B cell (primary cell): ENCODE measurements at regions not wholly inside any gene's neighbourhood (a gene's known extent, or its start where the extent isn't known, plus 50 kb on each side); places are given as distances from the start of the nearest gene placed in this dataset.

ENCODE experiments used
- ATAC-seq: fragments of 200-7000 bp; cut with Tn5 transposase; one replicate; pipeline ENCODE4 v1.10.0; 2021; ENCODE audit warnings: low read depth, mild to moderate bottlenecking, moderate number of reproducible peaks, moderate library complexity
- CTCF ChIA-PET: fragments of 350-600 bp; sonication (Branson Sonifier 250); formaldehyde crosslinking; loops from one replicate; lab custom pipeline; 2021; ENCODE audit warnings: antibody characterized with exemption, inconsistent platforms; lab: Charles Lee
- POLR2A ChIA-PET: fragments of 350-600 bp; sonication (Branson Sonifier 250); formaldehyde crosslinking; loops from one replicate; lab custom pipeline; 2021; ENCODE audit warnings: antibody characterized with exemption; lab: Charles Lee
- DNase-seq: peaks from one replicate; pipeline ENCODE4 v3.0.0; 2013
- H2AFZ ChIP-seq: 2 replicates; pipeline ENCODE4 v1.6.1; 2012; ENCODE audit warnings: mild to moderate bottlenecking, low read depth, low read length; ENCODE audit not compliant: insufficient read depth, poor library complexity, severe bottlenecking
- H3K27ac ChIP-seq, 2 donors: 1 replicate in 1 of 2; 2 replicates in 1 of 2; pipeline ENCODE4 v1.5.1; 2012 to 2013; ENCODE audit warnings: low read length in 2 of 2, mild to moderate bottlenecking in 2 of 2, moderate library complexity in 1 of 2
- H3K27me3 ChIP-seq, 4 experiments: fragments of 200-600 bp in 1 of 4; sonication (generic) in 1 of 4; replicated peaks in 1 of 4; 1 replicate in 2 of 4; 2 replicates in 2 of 4; pipeline versions ENCODE4 v1.6.1 to v1.7.0; 2013 to 2016; ENCODE audit warnings: low read length in 3 of 4, mild to moderate bottlenecking in 2 of 4, mixed read lengths in 1 of 4, moderate library complexity in 1 of 4; ENCODE audit not compliant: insufficient read depth in 4 of 4, control insufficient read depth in 3 of 4; ENCODE audit errors: control extremely low read depth in 1 of 4
- H3K36me3 ChIP-seq, 2 experiments: replicated peaks in 1 of 2; 1 replicate in 1 of 2; 2 replicates in 1 of 2; pipeline versions ENCODE4 v1.6.1 to v1.7.1; 2013; ENCODE audit warnings: low read length in 1 of 2; ENCODE audit not compliant: insufficient read depth in 2 of 2, control insufficient read depth in 1 of 2; ENCODE audit errors: control extremely low read depth in 1 of 2, extremely low read depth in 1 of 2
- H3K4me1 ChIP-seq, 2 donors: fragments of 200-600 bp in 1 of 2; sonication (generic) in 1 of 2; 1 replicate in 1 of 2; 2 replicates in 1 of 2; pipeline versions ENCODE4 v1.5.1 to v1.6.1; 2013 to 2017; ENCODE audit warnings: low read length in 2 of 2; ENCODE audit not compliant: control insufficient read depth in 2 of 2, insufficient read depth in 2 of 2
- H3K4me2 ChIP-seq: replicated peaks from 2 replicates; pipeline ENCODE3; 2012; ENCODE audit warnings: mild to moderate bottlenecking, low read depth, low read length; ENCODE audit not compliant: poor library complexity, severe bottlenecking
- H3K4me3 ChIP-seq, 5 experiments: fragments of 200-600 bp in 1 of 5; sonication (generic) in 1 of 5; 1 replicate in 3 of 5; 2 replicates in 2 of 5; pipeline versions ENCODE4 v1.5.1 to v1.7.0; 2011 to 2016; ENCODE audit warnings: low read length in 4 of 5, mild to moderate bottlenecking in 4 of 5, low read depth in 2 of 5, control low read depth in 1 of 5, moderate library complexity in 1 of 5; ENCODE audit not compliant: insufficient read depth in 1 of 5; ENCODE audit errors: control extremely low read depth in 1 of 5, extremely low read depth in 1 of 5
- H3K79me2 ChIP-seq: fragments of 200-600 bp; sonication (generic); one replicate; pipeline ENCODE4 v1.6.0; 2016; ENCODE audit warnings: low read length; ENCODE audit not compliant: control insufficient read depth, insufficient read depth
- H3K9ac ChIP-seq: fragments of 200-600 bp; sonication (generic); 2 replicates; pipeline ENCODE4 v1.6.1; 2017; ENCODE audit warnings: mild to moderate bottlenecking, low read length, moderate library complexity
- H3K9me3 ChIP-seq, 3 donors: one replicate each; pipeline versions ENCODE4 v1.6.1 to v1.7.1; 2013; ENCODE audit warnings: low read length in 2 of 3; ENCODE audit not compliant: control insufficient read depth in 2 of 3, insufficient read depth in 1 of 3; ENCODE audit errors: control extremely low read depth in 1 of 3
- H4K20me1 ChIP-seq: 2 replicates; pipeline ENCODE4 v1.6.0; 2012; ENCODE audit warnings: mild to moderate bottlenecking, low read length; ENCODE audit not compliant: insufficient read depth, control insufficient read depth, poor library complexity, severe bottlenecking
- H3K27ac Mint-ChIP-seq: one replicate; pipeline ENCODE4 v1.8.0; 2021; ENCODE audit warnings: mixed read lengths
- H3K27me3 Mint-ChIP-seq: one replicate; pipeline ENCODE4 v1.8.0; 2021; ENCODE audit warnings: mixed read lengths
- H3K4me1 Mint-ChIP-seq: one replicate; pipeline ENCODE4 v1.8.0; 2021; ENCODE audit warnings: mixed read lengths
- H3K4me3 Mint-ChIP-seq: one replicate; pipeline ENCODE4 v1.8.0; 2021; ENCODE audit warnings: mixed read lengths
- H3K9me3 Mint-ChIP-seq: one replicate; pipeline ENCODE4 v1.8.0; 2022; ENCODE audit warnings: mixed read lengths; ENCODE audit not compliant: insufficient read depth
- EZH2 ChIP-seq: IDR thresholded peaks from 2 replicates; pipeline ENCODE4 v1.6.1; 2012; ENCODE audit warnings: borderline replicate concordance, low read depth, mild to moderate bottlenecking, moderate library complexity, low read length; ENCODE audit not compliant: insufficient read depth, poor library complexity, severe bottlenecking
- WGBS: methylation state at CpG from one replicate; pipeline ENCODE4 v1.1.5; 2013; ENCODE audit warnings: missing lambda C conversion rate; ENCODE audit not compliant: insufficient coverage; 5-methylcytosine and 5-hydroxymethylcytosine counted together
- intact Hi-C: fragments of 100-400 bp; cut with micrococcal nuclease; formaldehyde crosslinking; loops from one replicate; pipeline ENCODE4 v1.10.0; 2022
- TF ChIP-seq, protein P1 (sequence below): fragments of 200-600 bp; IDR thresholded peaks from one replicate; pipeline ENCODE4 v1.8.0; 2022; ENCODE audit warnings: antibody characterized with exemption, mild to moderate bottlenecking

DNA sequence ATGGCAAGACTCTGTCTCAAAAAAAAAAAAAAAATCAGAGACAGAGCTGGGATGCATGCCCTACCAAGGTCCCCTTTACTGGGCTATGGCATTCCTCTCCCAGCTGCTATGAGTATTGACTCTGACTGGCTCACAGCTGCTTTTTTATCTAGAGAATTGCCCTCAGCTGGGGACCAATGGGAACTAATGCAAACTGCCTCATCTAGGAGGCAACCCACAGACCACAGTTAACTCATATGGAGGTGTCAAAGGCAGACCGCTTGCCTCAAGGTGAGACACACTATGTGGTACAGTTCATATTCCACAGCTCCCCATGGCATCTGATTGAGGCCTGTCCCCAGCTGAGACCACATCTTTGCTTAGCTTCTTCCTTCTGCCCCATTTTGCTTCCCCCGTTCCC lies 183.5 kb upstream of the EOMES start:
- Histone ChIP-seq H2AFZ (no peak overlapping the region), H3K9me3 (no peaks in the 10 kb centered on the region), H3K9ac (no peak overlapping the region), H3K27ac (no peak overlapping the region), H3K4me1 (no peaks in the 10 kb centered on the region), H3K4me2 (no peak overlapping the region), H3K4me3 (no peak overlapping the region), H3K79me2 (no peaks in the 10 kb centered on the region), H4K20me1 (no peaks in the 10 kb centered on the region), H3K27me3 (peaks cover 0 to 4% (median 0%) of the 10 kb centered on the region in 4 experiments), H3K36me3 (no peaks in the 10 kb centered on the region)
- ATAC-seq (no peak), DNase-seq (no peak)
- ChIA-PET CTCF (no interaction called here), POLR2A (no interaction called here)
- WGBS = 88% methylated on average over 1 of the region's 2 CpGs
- TF ChIP-seq, protein P1, sequence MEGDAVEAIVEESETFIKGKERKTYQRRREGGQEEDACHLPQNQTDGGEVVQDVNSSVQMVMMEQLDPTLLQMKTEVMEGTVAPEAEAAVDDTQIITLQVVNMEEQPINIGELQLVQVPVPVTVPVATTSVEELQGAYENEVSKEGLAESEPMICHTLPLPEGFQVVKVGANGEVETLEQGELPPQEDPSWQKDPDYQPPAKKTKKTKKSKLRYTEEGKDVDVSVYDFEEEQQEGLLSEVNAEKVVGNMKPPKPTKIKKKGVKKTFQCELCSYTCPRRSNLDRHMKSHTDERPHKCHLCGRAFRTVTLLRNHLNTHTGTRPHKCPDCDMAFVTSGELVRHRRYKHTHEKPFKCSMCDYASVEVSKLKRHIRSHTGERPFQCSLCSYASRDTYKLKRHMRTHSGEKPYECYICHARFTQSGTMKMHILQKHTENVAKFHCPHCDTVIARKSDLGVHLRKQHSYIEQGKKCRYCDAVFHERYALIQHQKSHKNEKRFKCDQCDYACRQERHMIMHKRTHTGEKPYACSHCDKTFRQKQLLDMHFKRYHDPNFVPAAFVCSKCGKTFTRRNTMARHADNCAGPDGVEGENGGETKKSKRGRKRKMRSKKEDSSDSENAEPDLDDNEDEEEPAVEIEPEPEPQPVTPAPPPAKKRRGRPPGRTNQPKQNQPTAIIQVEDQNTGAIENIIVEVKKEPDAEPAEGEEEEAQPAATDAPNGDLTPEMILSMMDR = no peak
- no peak for TF ChIP-seq EZH2
- intact Hi-C loops = no loop called here
- no peaks in the 10 kb centered on the region for H3K4me1 Mint-ChIP-seq
- no peaks in the 10 kb centered on the region for H3K27me3 Mint-ChIP-seq
- H3K9me3 Mint-ChIP-seq = no peaks in the 10 kb centered on the region
- no peak overlapping the region for H3K27ac Mint-ChIP-seq
- H3K4me3 Mint-ChIP-seq = no peak overlapping the region

DNA sequence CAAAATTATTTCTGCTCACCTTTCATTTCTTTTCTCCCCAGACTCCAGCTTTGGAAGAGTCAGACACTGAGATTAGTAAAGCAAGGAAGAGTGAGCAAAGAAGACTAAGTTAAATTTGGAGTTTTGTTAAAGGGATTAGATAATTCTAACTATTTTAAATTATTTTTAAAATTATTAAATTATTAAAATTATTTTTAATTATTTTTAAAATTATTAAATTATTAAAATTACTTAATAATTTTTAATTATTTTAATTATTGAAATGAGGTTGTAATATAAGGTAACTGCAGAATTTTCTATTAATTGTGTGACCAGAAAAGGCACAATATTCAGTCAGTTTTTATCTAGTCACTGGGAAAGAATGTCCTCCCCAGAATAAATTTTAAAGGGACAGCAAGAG lies 185.0 kb upstream of the EOMES start:
- no peak overlapping the region for H3K4me2 ChIP-seq
- H3K36me3 ChIP-seq = no peaks in the 10 kb centered on the region
- ATAC-seq (no peak), DNase-seq (no peak)
- Mint-ChIP-seq H3K4me3 (no peak overlapping the region), H3K27ac (no peak overlapping the region), H3K9me3 (no peaks in the 10 kb centered on the region), H3K4me1 (no peaks in the 10 kb centered on the region), H3K27me3 (no peaks in the 10 kb centered on the region)
- no peak overlapping the region for H3K4me3 ChIP-seq
- H2AFZ ChIP-seq = no peak overlapping the region
- H3K4me1 ChIP-seq = no peaks in the 10 kb centered on the region
- H3K9ac ChIP-seq = no peak overlapping the region
- no peaks in the 10 kb centered on the region for H3K9me3 ChIP-seq
- TF ChIP-seq, protein P1 = no peak
- TF ChIP-seq EZH2 = no peak
- POLR2A ChIA-PET = no interaction called here
- H3K27ac ChIP-seq = no peak overlapping the region
- CTCF ChIA-PET = no interaction called here
- no peaks in the 10 kb centered on the region for H4K20me1 ChIP-seq
- H3K27me3 ChIP-seq = peaks cover 0 to 4% (median 0%) of the 10 kb centered on the region in 4 experiments
- intact Hi-C loops = no loop called here
- H3K79me2 ChIP-seq = no peaks in the 10 kb centered on the region
